GM12872 (cell line): ENCODE measurements at regions not wholly inside any gene's neighbourhood (a gene's known extent, or its start where the extent isn't known, plus 50 kb on each side); places are given as distances from the start of the nearest gene placed in this dataset.

Experiments
- TF ChIP-seq, protein P1 (sequence below): IDR thresholded peaks from 3 replicates; pipeline ENCODE4 v1.5.1; 2011; ENCODE audit warnings: low read depth, mild to moderate bottlenecking, low read length, moderate library complexity; ENCODE audit not compliant: insufficient read depth

DNA sequence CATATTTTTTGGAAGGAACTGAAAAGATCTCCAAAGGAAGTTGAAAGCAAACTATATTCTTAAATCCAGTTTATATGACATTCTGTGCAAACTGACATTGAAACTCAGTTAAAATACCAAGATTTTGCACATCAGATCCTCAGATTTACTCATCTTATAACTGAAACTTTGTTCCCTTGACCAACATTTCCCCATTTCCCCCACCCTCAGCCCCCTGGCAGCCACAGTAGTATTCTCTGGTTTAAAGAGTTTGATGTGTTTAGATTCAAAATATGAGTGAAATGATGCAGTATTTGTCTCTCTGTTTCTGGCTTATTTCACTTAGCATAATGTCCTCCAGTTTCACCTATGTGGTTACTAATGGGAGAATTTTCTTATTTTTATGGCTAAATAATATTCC is 99.2 kb upstream of the ITGA4 start:
- TF ChIP-seq, protein P1, sequence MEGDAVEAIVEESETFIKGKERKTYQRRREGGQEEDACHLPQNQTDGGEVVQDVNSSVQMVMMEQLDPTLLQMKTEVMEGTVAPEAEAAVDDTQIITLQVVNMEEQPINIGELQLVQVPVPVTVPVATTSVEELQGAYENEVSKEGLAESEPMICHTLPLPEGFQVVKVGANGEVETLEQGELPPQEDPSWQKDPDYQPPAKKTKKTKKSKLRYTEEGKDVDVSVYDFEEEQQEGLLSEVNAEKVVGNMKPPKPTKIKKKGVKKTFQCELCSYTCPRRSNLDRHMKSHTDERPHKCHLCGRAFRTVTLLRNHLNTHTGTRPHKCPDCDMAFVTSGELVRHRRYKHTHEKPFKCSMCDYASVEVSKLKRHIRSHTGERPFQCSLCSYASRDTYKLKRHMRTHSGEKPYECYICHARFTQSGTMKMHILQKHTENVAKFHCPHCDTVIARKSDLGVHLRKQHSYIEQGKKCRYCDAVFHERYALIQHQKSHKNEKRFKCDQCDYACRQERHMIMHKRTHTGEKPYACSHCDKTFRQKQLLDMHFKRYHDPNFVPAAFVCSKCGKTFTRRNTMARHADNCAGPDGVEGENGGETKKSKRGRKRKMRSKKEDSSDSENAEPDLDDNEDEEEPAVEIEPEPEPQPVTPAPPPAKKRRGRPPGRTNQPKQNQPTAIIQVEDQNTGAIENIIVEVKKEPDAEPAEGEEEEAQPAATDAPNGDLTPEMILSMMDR = no peak

DNA sequence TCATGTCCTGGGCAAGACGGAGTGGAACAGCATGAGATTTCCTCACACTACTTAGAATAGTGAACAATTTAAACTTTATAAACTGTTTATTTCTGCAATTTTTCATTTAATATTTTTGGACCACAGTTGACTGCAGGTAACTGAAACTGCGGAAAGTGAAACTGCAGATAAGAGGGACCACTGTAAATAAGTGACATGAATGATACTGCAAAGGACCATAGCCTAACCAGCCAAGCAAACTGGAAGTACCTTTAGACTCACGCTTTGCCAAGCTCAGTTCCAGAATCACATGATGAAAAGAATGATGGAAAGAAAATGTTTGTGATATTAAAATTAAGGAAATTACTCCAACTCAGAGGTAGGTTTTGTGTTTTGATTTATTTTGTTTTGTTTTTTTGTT is 94.6 kb upstream of the ITGA4 start:
- TF ChIP-seq, protein P1 = no peak

DNA sequence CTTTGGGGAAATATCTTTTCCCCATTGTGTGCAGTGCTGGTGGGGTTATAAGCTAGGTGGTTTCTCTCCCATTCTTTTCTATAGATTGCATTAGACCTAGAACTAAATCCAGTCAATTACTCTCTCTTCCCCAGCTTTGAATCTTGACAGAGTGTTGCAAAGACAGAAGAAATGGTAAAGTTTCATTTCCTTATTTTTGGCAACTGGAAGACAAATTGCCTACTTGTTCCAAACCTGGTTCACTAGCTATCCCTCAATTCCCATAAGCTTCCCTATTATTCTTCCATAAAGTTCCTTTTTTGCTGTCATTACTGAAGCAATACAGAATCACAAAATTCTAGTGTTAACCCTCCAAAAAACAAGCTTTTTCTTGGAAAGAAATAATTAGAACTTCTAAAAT is 94.0 kb upstream of the ITGA4 start:
- TF ChIP-seq, protein P1 = no peak

DNA sequence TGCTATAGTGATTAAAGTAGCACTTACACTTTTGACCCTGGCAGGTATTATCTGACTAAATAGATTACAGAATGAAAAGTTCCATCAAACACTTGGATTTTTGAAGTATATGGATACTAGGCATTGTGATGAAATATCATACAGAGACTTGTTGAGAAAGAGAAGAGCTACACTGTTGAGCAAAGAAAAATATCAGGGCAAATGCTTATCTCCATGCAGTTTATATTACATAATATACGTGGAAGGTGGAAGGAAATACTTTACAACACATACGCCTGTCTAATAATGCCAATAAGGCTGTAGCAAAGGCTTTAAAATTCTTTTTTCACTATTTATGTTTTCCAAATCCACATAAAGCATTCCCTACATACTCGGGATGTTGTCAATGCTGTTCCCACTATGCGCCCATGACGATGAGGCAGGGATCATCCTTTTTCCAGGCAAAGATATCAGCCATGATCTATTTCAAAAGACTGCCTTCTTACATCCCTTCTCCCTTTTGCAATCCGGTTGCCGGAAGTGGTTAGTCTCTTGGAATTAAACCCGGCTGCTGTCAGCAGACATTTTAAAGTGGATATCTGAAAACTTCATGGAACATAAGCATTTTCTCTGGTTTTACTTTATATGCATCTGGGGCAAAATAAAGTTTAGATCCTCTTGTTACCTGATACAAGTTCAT is 92.6 kb upstream of the ITGA4 start:
- TF ChIP-seq, protein P1 = no peak

DNA sequence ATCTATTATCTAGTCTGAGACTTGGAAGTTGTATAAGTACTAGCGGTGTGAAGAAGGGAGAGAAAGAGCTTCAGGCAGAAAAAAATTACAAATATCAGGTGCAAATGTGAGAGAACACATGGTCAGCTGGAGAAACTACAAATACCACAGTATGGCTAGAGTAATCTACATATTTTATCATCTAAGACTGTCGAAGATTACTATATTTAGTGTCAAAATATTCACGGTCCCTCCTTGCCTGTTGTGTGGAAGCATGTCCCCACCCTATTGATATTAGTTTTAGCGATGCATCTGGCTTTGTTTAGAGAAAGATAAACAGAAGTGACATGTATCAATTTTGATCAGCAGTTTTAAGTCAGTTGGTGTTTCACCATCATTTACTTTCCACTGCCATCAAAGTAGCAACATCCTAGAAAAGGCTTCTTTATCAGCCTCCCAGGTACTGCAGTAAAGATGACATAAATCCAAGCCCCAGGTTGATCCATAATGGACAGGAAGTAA is 90.5 kb upstream of the ITGA4 start:
- TF ChIP-seq, protein P1 = no peak

DNA sequence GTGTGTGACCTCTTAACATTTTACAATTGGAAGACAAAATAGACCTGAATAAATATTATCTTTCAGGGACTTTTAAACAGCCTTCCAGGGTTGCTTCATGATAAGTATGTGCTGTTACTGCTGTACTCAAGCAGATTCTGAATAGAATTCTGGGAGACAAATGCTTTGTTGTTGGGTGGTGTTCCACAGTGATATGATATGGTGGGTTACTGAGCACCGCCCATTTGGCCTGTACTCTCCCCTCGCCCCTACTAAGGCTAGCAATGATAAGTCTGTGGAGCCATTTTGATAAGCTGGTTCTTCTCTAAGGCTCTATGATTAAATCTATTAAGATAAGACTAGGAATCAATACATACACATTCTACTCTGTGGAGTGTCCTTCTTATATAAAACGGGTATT is 89.8 kb upstream of the ITGA4 start:
- TF ChIP-seq, protein P1 = no peak

DNA sequence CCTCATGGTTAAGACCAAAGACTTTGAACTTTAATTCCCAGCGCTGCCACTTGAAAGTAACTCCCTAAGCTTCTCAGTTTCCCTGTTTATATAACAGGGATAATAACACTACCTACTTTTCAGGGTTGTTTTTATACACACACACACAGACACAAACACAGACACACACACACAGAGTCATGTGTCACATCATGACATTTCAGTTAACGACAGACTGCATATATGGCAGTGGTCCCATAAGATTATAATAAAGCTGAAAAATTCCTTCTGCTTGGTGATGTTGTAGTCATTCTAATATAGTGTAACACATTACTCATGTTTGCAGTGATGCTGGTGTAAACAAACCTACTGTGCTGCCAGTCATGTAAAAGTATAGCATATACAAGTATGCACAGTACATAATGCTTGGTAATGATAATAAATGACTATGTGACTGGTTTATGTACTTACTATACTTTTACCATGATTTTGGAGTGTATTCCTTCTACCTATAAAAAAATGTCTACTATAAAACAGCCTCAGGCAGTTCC is 89.2 kb upstream of the ITGA4 start:
- TF ChIP-seq, protein P1 = no peak
